Hepatocyte (in vitro differentiated cells): ENCODE measurements at regions not wholly inside any gene's neighbourhood (a gene's known extent, or its start where the extent isn't known, plus 50 kb on each side); places are given as distances from the start of the nearest gene placed in this dataset.
"Not testable (repeated sequence)": the region's sequence is repeated elsewhere in the genome, so short reads cannot be mapped to it uniquely, and the experiment has no call there.

Experiments
- DNase-seq: peaks from one replicate; pipeline ENCODE4 v3.0.0-alpha.2; 2016; ENCODE audit warnings: low spot score
- H2AFZ ChIP-seq: fragments of 200-600 bp; sonication (generic); 2 replicates; pipeline ENCODE4 v1.6.0; 2016; ENCODE audit warnings: antibody characterized with exemption, mild to moderate bottlenecking
- H3K27ac ChIP-seq: fragments of 200-600 bp; sonication (generic); 2 replicates; pipeline ENCODE4 v1.5.1; 2016; ENCODE audit warnings: mild to moderate bottlenecking
- H3K27me3 ChIP-seq: fragments of 200-600 bp; sonication (generic); 2 replicates; pipeline ENCODE4 v1.6.1; 2016
- H3K36me3 ChIP-seq: fragments of 200-600 bp; sonication (generic); replicated peaks from 2 replicates; pipeline ENCODE4 v1.5.1; 2016; ENCODE audit warnings: low read depth; ENCODE audit not compliant: insufficient read depth
- H3K4me1 ChIP-seq: fragments of 200-600 bp; sonication (generic); 2 replicates; pipeline ENCODE4 v1.5.1; 2016; ENCODE audit warnings: mild to moderate bottlenecking, moderate library complexity; ENCODE audit not compliant: insufficient read depth
- H3K4me2 ChIP-seq: fragments of 200-600 bp; sonication (generic); 2 replicates; pipeline ENCODE4 v1.6.0; 2016
- H3K4me3 ChIP-seq: fragments of 200-600 bp; sonication (generic); 2 replicates; pipeline ENCODE4 v1.5.1; 2016; ENCODE audit warnings: mild to moderate bottlenecking
- H3K79me2 ChIP-seq: fragments of 200-600 bp; sonication (generic); 2 replicates; pipeline ENCODE4 v1.6.0; 2017; ENCODE audit warnings: mild to moderate bottlenecking
- H3K9me2 ChIP-seq: fragments of 200-600 bp; sonication (generic); replicated peaks from 2 replicates; pipeline ENCODE4 v1.6.0; 2017; ENCODE audit warnings: mild to moderate bottlenecking; ENCODE audit not compliant: insufficient read depth
- H3K9me3 ChIP-seq: fragments of 200-600 bp; sonication (generic); 2 replicates; pipeline ENCODE4 v1.5.1; 2016; ENCODE audit warnings: low read depth, mild to moderate bottlenecking
- H4K20me1 ChIP-seq: fragments of 200-600 bp; sonication (generic); 2 replicates; pipeline ENCODE4 v1.6.0; 2016; ENCODE audit warnings: mild to moderate bottlenecking; ENCODE audit not compliant: insufficient read depth, poor library complexity, severe bottlenecking
- EZH2 ChIP-seq: fragments of 200-600 bp; sonication (generic); IDR thresholded peaks from 2 replicates; pipeline ENCODE4 v1.6.1; 2016; ENCODE audit warnings: antibody characterized with exemption, mild to moderate bottlenecking, borderline replicate concordance
- EZH2phosphoT487 ChIP-seq: fragments of 200-600 bp; sonication (generic); IDR thresholded peaks from one replicate; pipeline ENCODE4 v1.6.1; 2018; ENCODE audit warnings: antibody characterized with exemption, mild to moderate bottlenecking, low read depth, moderate library complexity; ENCODE audit not compliant: unreplicated experiment, severe bottlenecking
- WGBS: methylation state at CpG from one replicate; pipeline ENCODE4 v1.1.6; 2016; ENCODE audit warnings: low lambda C conversion rate; ENCODE audit errors: missing lambda C conversion rate; 5-methylcytosine and 5-hydroxymethylcytosine counted together
- TF ChIP-seq, protein P1 (sequence below): fragments of 200-600 bp; sonication (generic); IDR thresholded peaks from 2 replicates; pipeline ENCODE4 v1.5.1; 2016; ENCODE audit warnings: antibody characterized with exemption, mild to moderate bottlenecking; ENCODE audit not compliant: poor library complexity

GRCh38 chr7:108669958-108670357, 100.3 kb downstream of the DNAJB9 start:
- H3K27me3 ChIP-seq: no peaks in the 10 kb centered on the region
- TF ChIP-seq EZH2phosphoT487 (no peak), EZH2 (no peak)
- TF ChIP-seq, protein P1, sequence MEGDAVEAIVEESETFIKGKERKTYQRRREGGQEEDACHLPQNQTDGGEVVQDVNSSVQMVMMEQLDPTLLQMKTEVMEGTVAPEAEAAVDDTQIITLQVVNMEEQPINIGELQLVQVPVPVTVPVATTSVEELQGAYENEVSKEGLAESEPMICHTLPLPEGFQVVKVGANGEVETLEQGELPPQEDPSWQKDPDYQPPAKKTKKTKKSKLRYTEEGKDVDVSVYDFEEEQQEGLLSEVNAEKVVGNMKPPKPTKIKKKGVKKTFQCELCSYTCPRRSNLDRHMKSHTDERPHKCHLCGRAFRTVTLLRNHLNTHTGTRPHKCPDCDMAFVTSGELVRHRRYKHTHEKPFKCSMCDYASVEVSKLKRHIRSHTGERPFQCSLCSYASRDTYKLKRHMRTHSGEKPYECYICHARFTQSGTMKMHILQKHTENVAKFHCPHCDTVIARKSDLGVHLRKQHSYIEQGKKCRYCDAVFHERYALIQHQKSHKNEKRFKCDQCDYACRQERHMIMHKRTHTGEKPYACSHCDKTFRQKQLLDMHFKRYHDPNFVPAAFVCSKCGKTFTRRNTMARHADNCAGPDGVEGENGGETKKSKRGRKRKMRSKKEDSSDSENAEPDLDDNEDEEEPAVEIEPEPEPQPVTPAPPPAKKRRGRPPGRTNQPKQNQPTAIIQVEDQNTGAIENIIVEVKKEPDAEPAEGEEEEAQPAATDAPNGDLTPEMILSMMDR: no peak
- DNase-seq: no peak
- H3K4me3 ChIP-seq: no peak overlapping the region
- H3K4me1 ChIP-seq: peaks cover 6% of the 10 kb centered on the region
- no peaks in the 10 kb centered on the region for H3K9me2 ChIP-seq
- H2AFZ ChIP-seq: no peak overlapping the region
- H3K4me2 ChIP-seq: no peak overlapping the region
- no peaks in the 10 kb centered on the region for H4K20me1 ChIP-seq
- no peak overlapping the region for H3K27ac ChIP-seq
- no peaks in the 10 kb centered on the region for H3K36me3 ChIP-seq
- no peaks in the 10 kb centered on the region for H3K9me3 ChIP-seq
- no peaks in the 10 kb centered on the region for H3K79me2 ChIP-seq

DNA sequence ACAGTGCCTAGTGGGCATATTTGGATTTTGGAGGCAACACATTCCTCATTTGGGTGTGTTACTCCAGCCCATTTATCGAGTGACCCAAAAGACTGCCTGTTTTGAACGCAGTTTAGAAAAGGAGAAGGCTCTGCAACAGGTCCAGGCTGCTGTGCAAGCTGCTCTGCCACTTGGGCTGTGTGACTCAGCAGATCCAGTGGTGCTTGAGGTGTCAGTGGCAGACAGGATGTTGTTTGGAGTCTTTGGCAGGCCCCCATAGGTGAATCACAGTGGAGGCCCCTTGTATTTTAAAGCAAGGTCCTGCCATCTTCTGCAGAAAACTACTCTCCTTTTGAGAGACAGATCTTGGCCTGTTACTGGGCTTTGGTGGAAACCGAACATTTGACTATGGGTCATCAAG, 104.0 kb downstream of the DNAJB9 start:
- WGBS: 72% methylated on average over 3 of the region's 3 CpGs
- H3K36me3 ChIP-seq, H3K4me3 ChIP-seq, H3K27me3 ChIP-seq, H3K4me1 ChIP-seq, H3K79me2 ChIP-seq, DNase-seq, H3K4me2 ChIP-seq, H2AFZ ChIP-seq, H4K20me1 ChIP-seq, H3K27ac ChIP-seq, H3K9me3 ChIP-seq, H3K9me2 ChIP-seq: not testable (repeated sequence)

DNA sequence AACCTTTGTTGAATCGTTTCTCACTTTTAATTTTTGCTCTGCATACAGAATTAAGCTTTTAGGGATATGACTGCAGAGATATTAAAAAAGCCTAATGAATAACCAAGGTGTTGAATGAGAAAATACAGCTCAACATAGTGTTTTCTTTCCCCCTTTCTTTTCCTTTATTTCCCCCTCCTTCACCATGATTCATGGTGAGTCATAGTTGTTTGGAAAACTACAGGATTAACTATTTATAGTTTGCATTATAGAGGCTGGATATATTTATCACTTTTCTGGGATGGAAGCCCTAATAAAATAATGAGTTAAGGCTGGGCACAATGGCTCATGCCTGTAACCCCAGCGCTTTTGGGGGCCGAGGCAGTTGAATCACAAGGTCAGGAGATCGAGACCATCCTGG, 115.0 kb downstream of the DNAJB9 start:
- no peaks in the 10 kb centered on the region for H3K4me1 ChIP-seq
- no peaks in the 10 kb centered on the region for H3K36me3 ChIP-seq
- H3K4me3 ChIP-seq: no peak overlapping the region
- H3K27me3 ChIP-seq: no peaks in the 10 kb centered on the region
- no peak overlapping the region for H3K27ac ChIP-seq
- no peak overlapping the region for H3K4me2 ChIP-seq
- H4K20me1 ChIP-seq: no peaks in the 10 kb centered on the region
- no peaks in the 10 kb centered on the region for H3K9me2 ChIP-seq
- no peak for DNase-seq
- H3K79me2 ChIP-seq: no peaks in the 10 kb centered on the region
- 100% methylated on average over 4 of the region's 4 CpGs for WGBS
- TF ChIP-seq EZH2phosphoT487: no peak
- TF ChIP-seq, protein P1: no peak
- no peak for TF ChIP-seq EZH2
- no peaks in the 10 kb centered on the region for H3K9me3 ChIP-seq
- H2AFZ ChIP-seq: no peak overlapping the region

GRCh38 chr7:108686494-108686893, 116.8 kb downstream of the DNAJB9 start:
- H3K4me3 ChIP-seq: no peak overlapping the region
- no peak overlapping the region for H2AFZ ChIP-seq
- no peaks in the 10 kb centered on the region for H3K79me2 ChIP-seq
- no peaks in the 10 kb centered on the region for H4K20me1 ChIP-seq
- H3K4me1 ChIP-seq: no peaks in the 10 kb centered on the region
- H3K9me2 ChIP-seq: no peaks in the 10 kb centered on the region
- 92% methylated on average over 1 of the region's 1 CpG for WGBS
- H3K27me3 ChIP-seq: no peaks in the 10 kb centered on the region
- TF ChIP-seq EZH2phosphoT487: no peak
- TF ChIP-seq, protein P1: no peak
- TF ChIP-seq EZH2: no peak
- no peaks in the 10 kb centered on the region for H3K36me3 ChIP-seq
- H3K4me2 ChIP-seq: no peak overlapping the region
- no peaks in the 10 kb centered on the region for H3K9me3 ChIP-seq
- DNase-seq: no peak
- no peak overlapping the region for H3K27ac ChIP-seq
